Endothelial cell of umbilical vein (primary cell): ENCODE measurements at regions not wholly inside any gene's neighbourhood (a gene's known extent, or its start where the extent isn't known, plus 50 kb on each side); places are given as distances from the start of the nearest gene placed in this dataset.

ENCODE experiments used
- CTCF ChIP-seq, 2 donors: IDR thresholded peaks; 1 replicate in 1 of 2; 2 replicates in 1 of 2; pipeline ENCODE4 v1.5.1; 2011; ENCODE audit warnings: low read length in 2 of 2, mild to moderate bottlenecking in 2 of 2, moderate library complexity in 2 of 2, control low read depth in 1 of 2, inconsistent platforms in 1 of 2, low read depth in 1 of 2; ENCODE audit not compliant: insufficient read depth in 1 of 2; ENCODE audit errors: extremely low read depth in 1 of 2
- EZH2 ChIP-seq: IDR thresholded peaks from 2 replicates; pipeline ENCODE4 v1.6.1; 2012; ENCODE audit warnings: borderline replicate concordance, low read depth, mild to moderate bottlenecking, moderate library complexity, low read length, inconsistent platforms; ENCODE audit not compliant: severe bottlenecking
- FOS ChIP-seq: IDR thresholded peaks from 2 replicates; pipeline ENCODE4 v1.6.1; 2011; ENCODE audit warnings: mild to moderate bottlenecking, low read length, moderate library complexity, borderline replicate concordance; ENCODE audit not compliant: insufficient read depth
- GATA2 ChIP-seq: IDR thresholded peaks from 2 replicates; pipeline ENCODE4 v1.7.0; 2011; ENCODE audit warnings: low read depth, mild to moderate bottlenecking, moderate library complexity, mixed read lengths, low read length; ENCODE audit not compliant: insufficient read length, insufficient read depth
- MYC ChIP-seq: IDR thresholded peaks from one replicate; pipeline ENCODE4 v1.6.1; 2011; ENCODE audit warnings: mild to moderate bottlenecking, low read depth, low read length
- POLR2A ChIP-seq: IDR thresholded peaks from 2 replicates; pipeline ENCODE4 v1.6.1; 2012; ENCODE audit warnings: low read depth, mild to moderate bottlenecking, control low read depth, low read length
- POLR2AphosphoS5 ChIP-seq: IDR thresholded peaks from 2 replicates; pipeline ENCODE4 v1.6.1; 2012; ENCODE audit warnings: low read depth, mild to moderate bottlenecking, control low read depth, low read length, moderate library complexity; ENCODE audit not compliant: insufficient read depth

GRCh38 chr22:27598792-27599191 lies 202.8 kb downstream of the MN1 start:
- TF ChIP-seq EZH2 (no peak), FOS (no peak), CTCF (IDR thresholded peaks at IDR 0.05; ENCODE audit: extremely low read depth in 1 of 2, insufficient read depth in 1 of 2, low read depth in 1 of 2, low read length in 2 of 2) (no peak), POLR2AphosphoS5 (no peak), POLR2A (no peak), MYC (no peak), GATA2 (no peak)
